ENCODE measurements at regions not wholly inside any gene's neighbourhood (a gene's known extent, or its start where the extent isn't known, plus 50 kb on each side); places are given as distances from the start of the nearest gene placed in this dataset.

DNA sequence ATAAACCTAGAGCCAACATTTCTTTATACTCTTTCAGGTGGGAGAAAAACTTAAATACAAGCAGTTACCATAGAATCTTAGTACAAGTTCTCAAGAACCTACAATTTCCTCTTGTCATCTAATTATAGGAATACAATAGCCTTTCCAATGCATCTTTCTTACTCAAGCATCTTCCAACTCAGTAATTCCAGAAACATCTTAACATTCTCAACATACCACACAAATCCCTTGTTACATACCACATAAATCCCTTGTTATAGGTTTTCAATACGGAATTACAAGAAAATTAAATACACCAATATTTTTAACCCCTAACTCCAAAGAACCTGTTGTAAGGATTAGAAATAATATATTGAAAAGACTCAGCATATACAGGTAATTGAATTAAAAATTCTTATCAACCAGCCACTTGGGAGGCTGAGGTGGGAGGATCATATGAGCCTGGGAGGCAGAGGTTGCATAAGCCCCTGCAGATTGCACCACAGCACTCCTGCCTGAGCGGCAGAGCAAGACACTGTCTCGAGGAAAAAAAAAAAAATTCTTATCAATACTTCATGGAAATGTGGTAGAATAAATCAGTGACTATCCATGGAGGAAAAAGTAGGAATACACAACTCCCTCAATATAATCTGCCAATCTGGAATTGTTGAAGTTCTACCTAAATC is 127.5 kb upstream of the CCDC28A start:
- H3K36me3 ChIP-seq: no peaks in the 10 kb centered on the region
- intact Hi-C loops (cut with DNase I; ENCODE audit: low total_unique reads) (no loop called here), in situ Hi-C loops (cut with MboI; ENCODE audit: low sequenced_read_pairs in 4 of 4) (no loop called here)
- no peak overlapping the region for H3K27ac ChIP-seq
- no peaks in the 10 kb centered on the region for H3K4me1 ChIP-seq
- H3K4me3 ChIP-seq: no peak overlapping the region
- H3K9me3 ChIP-seq: no peaks in the 10 kb centered on the region
- no peak for TF ChIP-seq POLR2A (IDR thresholded peaks at IDR 0.05)
- TF ChIP-seq, protein P1, sequence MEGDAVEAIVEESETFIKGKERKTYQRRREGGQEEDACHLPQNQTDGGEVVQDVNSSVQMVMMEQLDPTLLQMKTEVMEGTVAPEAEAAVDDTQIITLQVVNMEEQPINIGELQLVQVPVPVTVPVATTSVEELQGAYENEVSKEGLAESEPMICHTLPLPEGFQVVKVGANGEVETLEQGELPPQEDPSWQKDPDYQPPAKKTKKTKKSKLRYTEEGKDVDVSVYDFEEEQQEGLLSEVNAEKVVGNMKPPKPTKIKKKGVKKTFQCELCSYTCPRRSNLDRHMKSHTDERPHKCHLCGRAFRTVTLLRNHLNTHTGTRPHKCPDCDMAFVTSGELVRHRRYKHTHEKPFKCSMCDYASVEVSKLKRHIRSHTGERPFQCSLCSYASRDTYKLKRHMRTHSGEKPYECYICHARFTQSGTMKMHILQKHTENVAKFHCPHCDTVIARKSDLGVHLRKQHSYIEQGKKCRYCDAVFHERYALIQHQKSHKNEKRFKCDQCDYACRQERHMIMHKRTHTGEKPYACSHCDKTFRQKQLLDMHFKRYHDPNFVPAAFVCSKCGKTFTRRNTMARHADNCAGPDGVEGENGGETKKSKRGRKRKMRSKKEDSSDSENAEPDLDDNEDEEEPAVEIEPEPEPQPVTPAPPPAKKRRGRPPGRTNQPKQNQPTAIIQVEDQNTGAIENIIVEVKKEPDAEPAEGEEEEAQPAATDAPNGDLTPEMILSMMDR (IDR thresholded peaks at IDR 0.05 in 4 of 5, conservative IDR thresholded peaks at IDR 0.05 in 1 of 5): no peak
- ATAC-seq (no peak), DNase-seq (no peak)
- no peaks in the 10 kb centered on the region for H3K27me3 ChIP-seq

DNA sequence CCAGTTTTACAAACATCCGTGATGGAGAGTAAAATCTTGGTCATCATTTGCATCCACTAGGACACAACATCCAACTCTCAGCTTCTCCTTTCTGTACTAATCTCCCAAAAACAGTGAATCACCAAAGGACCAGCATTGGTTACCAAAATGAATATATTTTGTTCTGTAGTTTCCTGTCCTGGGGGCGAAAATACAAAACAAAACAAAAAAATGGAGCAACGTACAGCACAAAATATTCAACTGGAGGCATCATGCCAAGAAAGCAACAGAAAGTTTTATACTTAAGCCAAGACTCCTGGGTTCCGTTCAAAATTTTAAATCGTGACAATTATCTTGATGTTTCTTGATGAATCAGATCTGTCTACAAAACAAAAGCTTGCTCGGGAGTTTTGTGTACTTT is 126.6 kb upstream of the CCDC28A start:
- H3K36me3 ChIP-seq: no peaks in the 10 kb centered on the region
- no peak for ATAC-seq

DNA sequence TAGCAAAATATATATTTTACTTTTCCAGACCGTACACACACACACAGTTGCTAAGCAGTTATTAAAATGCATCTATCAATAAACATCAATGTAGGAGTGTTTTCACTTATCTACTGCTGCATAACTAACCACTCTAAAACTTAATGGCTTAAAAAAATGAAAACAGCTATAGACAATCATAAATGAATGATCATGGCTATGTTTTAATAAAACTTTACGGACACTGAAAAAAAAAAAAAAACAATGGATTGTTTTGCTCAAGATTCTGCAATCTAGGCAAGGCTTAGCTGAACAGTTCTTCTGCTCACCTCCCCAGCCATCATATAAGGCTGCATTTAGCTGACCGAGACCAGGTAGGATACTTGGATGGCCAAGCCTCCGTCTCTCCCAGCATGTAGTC is 125.4 kb upstream of the CCDC28A start:
- in situ Hi-C loops (cut with MboI; ENCODE audit: low sequenced_read_pairs in 4 of 4): no loop called here
- ATAC-seq (no peak), DNase-seq (no peak)
- Histone ChIP-seq H3K9me3 (no peaks in the 10 kb centered on the region), H3K27me3 (no peaks in the 10 kb centered on the region), H3K4me3 (no peak overlapping the region), H3K4me1 (no peaks in the 10 kb centered on the region), H3K27ac (no peak overlapping the region), H3K36me3 (no peaks in the 10 kb centered on the region)
- intact Hi-C loops (cut with DNase I; ENCODE audit: low total_unique reads): no loop called here
- TF ChIP-seq, protein P1 (IDR thresholded peaks at IDR 0.05 in 4 of 5, conservative IDR thresholded peaks at IDR 0.05 in 1 of 5): no peak
- no peak for TF ChIP-seq POLR2A (IDR thresholded peaks at IDR 0.05)

More for the DNA sequence above, 126.6 kb upstream of the CCDC28A start:
- H3K9me3 ChIP-seq: no peaks in the 10 kb centered on the region
- intact Hi-C loops (cut with DNase I; ENCODE audit: low total_unique reads) (no loop called here), in situ Hi-C loops (cut with MboI; ENCODE audit: low sequenced_read_pairs in 4 of 4) (no loop called here)
- no peak overlapping the region for H3K27ac ChIP-seq
- DNase-seq: no peak
- TF ChIP-seq, protein P1 (IDR thresholded peaks at IDR 0.05 in 4 of 5, conservative IDR thresholded peaks at IDR 0.05 in 1 of 5): no peak
- no peak for TF ChIP-seq POLR2A (IDR thresholded peaks at IDR 0.05)
- H3K4me3 ChIP-seq: no peak overlapping the region
- no peaks in the 10 kb centered on the region for H3K4me1 ChIP-seq
- no peaks in the 10 kb centered on the region for H3K27me3 ChIP-seq

DNA sequence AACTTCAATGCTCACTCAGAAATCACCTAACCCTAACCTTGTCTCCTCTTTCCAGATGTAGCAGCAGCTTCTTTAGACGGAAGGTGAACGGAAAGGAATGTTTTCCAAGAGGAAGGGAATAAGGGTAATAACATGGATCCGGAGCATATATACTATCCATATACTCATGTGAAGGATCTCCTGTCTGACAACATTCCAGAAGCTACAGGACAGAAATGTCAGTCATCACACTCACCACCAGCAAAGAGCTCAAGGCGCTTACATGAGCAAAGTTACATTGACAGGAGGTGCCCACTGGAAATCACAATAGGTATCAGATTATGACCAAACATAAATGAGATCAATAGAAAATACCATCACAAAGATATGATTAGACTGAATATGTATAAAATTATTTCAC is 122.1 kb upstream of the CCDC28A start:
- Histone ChIP-seq H3K9me3 (no peaks in the 10 kb centered on the region), H3K4me1 (no peaks in the 10 kb centered on the region), H3K27ac (no peak overlapping the region), H3K36me3 (no peaks in the 10 kb centered on the region), H3K27me3 (no peaks in the 10 kb centered on the region), H3K4me3 (no peak overlapping the region)
- in situ Hi-C loops (cut with MboI; ENCODE audit: low sequenced_read_pairs in 4 of 4) (no loop called here), intact Hi-C loops (cut with DNase I; ENCODE audit: low total_unique reads) (no loop called here)
- DNase-seq: no peak
- no peak for ATAC-seq
- TF ChIP-seq POLR2A (IDR thresholded peaks at IDR 0.05): no peak
- TF ChIP-seq, protein P1 (IDR thresholded peaks at IDR 0.05 in 4 of 5, conservative IDR thresholded peaks at IDR 0.05 in 1 of 5): no peak

DNA sequence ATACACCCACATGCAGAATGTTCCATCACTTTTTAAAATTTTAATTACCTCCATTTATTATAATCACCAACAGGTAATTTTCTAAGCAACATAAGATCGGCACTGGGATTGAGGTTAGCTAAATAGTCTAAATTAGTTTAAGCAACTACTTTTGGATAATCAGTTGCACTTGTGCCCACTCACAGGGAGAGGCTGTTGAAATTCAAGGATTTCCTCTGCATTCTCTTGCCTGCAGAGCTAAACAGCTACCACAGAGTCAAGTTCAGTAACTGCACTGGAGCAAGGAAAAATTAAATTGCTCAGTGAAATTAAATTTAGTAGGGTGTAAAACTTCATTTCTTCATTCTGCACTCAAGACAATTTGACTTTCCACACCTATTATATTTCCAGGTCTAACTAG is 120.7 kb upstream of the CCDC28A start:
- in situ Hi-C loops (cut with MboI; ENCODE audit: low sequenced_read_pairs in 4 of 4): no loop called here
- H3K27ac ChIP-seq: no peak overlapping the region
- no peaks in the 10 kb centered on the region for H3K9me3 ChIP-seq
- no peak overlapping the region for H3K4me3 ChIP-seq
- peaks cover 0 to 4% of the 10 kb centered on the region in 2 donors for H3K4me1 ChIP-seq
- TF ChIP-seq, protein P1 (IDR thresholded peaks at IDR 0.05 in 4 of 5, conservative IDR thresholded peaks at IDR 0.05 in 1 of 5): no peak
- ATAC-seq (no peak), DNase-seq (no peak)
- no peaks in the 10 kb centered on the region for H3K27me3 ChIP-seq
- no peaks in the 10 kb centered on the region for H3K36me3 ChIP-seq
- intact Hi-C loops (cut with DNase I; ENCODE audit: low total_unique reads): no loop called here
